ENCODE measurements at regions not wholly inside any gene's neighbourhood (a gene's known extent, or its start where the extent isn't known, plus 50 kb on each side); places are given as distances from the start of the nearest gene placed in this dataset.

- FAIRE-seq: no peak
- Histone ChIP-seq H3K4me3 (no peak overlapping the region), H3K36me3 (no peaks in the 10 kb centered on the region), H3K27ac (no peak overlapping the region), H3K9me3 (no peaks in the 10 kb centered on the region), H3K27me3 (no peaks in the 10 kb centered on the region), H3K4me1 (peaks cover 0 to 3% (median 3%) of the 10 kb centered on the region in 3 donors)
- intact Hi-C loops (cut with DNase I): loop anchor here in 1 of 3 donors (10.0 kb wide), 1 partner anchor 240 kb away; no protein-coding TSS in a partner anchor
- no peak for TF ChIP-seq CTCF (IDR thresholded peaks at IDR 0.05)
- ATAC-seq: no peak
- DNase-seq: no peak
- 77 to 97% methylated on average over 3 of the region's 3 CpGs for WGBS, 2 donors
Observed at GRCh38 chr13:44195245-44195644, 178.4 kb upstream of the SERP2 start.

GRCh38 chr13:44196196-44196751, 177.3 kb upstream of the SERP2 start:
- FAIRE-seq: no peak
- no peak for ATAC-seq
- Histone ChIP-seq H3K4me1 (peaks cover 0 to 3% (median 3%) of the 10 kb centered on the region in 3 donors), H3K9me3 (no peaks in the 10 kb centered on the region), H3K27me3 (no peaks in the 10 kb centered on the region), H3K27ac (no peak overlapping the region), H3K36me3 (no peaks in the 10 kb centered on the region), H3K4me3 (no peak overlapping the region)
- WGBS, 2 donors: 56 to 69% methylated on average over 1 of the region's 1 CpG
- DNase-seq: no peak
- TF ChIP-seq CTCF (IDR thresholded peaks at IDR 0.05): no peak
- intact Hi-C loops (cut with DNase I): loop anchor here in 1 of 3 donors (10.0 kb wide), 1 partner anchor 239 kb away; no protein-coding TSS in a partner anchor

DNA sequence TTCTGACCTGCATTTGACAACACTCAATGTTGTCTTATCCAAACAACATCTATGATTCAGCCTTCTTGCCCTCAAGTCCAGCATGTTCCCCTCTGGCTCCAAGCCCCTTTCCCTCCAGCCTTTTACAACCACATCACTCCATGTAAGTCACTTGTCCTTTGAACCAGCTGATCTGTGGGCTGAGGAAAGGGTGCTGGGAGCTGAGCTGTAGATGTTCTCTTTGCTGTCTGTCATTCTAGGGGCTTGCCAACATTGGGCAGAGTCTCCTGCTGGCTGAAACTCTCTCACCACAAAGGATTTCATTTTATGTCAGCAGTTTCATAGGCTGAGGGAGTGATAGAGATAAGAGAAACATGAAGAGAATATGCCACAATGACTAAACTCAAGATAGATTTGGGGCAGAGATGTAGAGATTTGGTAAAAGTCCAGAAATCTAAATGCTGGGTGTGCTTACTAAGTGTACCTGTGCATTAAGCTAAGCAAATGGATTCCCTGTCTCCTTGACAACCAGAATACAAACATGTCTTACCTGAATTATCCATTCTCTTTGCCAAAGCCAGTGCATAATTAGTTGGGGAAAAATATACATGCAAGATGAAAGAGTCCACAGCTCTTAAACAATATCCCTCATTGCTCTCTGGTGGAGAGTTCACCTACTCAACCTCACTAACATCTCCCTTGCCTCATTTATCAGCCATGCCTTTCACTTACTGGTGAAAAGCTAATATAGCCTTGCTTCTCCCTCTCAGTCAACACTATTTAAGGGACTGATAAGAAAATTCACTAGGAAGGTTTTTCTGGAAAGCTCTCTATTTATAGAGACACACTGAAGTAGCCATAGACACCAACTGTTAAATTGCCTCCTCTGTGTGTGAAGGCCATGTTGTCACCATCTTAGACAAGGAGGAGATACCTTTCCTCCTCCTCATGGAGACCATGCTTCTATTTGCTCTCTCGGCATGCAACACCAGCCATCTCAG, 175.5 kb upstream of the SERP2 start:
- H3K27me3 ChIP-seq: no peaks in the 10 kb centered on the region
- no peak for TF ChIP-seq CTCF (IDR thresholded peaks at IDR 0.05)
- no peak overlapping the region for H3K27ac ChIP-seq
- no peaks in the 10 kb centered on the region for H3K36me3 ChIP-seq
- no peak for FAIRE-seq
- H3K9me3 ChIP-seq: no peaks in the 10 kb centered on the region
- ATAC-seq: peak in 2 of 4 donors; percentile 44 to 46
- no peak overlapping the region for H3K4me3 ChIP-seq
- 88 to 95% methylated on average over 1 of the region's 1 CpG for WGBS, 2 donors
- intact Hi-C loops (cut with DNase I): loop anchor here in 1 of 3 donors (10.0 kb wide), 1 partner anchor 237 kb away; no protein-coding TSS in a partner anchor
- peaks cover 0 to 3% (median 1%) of the 10 kb centered on the region in 3 donors for H3K4me1 ChIP-seq
- no peak for DNase-seq

GRCh38 chr13:44198826-44199225, 174.8 kb upstream of the SERP2 start:
- FAIRE-seq (no peak), DNase-seq (no peak), ATAC-seq (no peak)
- no peak for TF ChIP-seq CTCF (IDR thresholded peaks at IDR 0.05)
- no peak overlapping the region for H3K27ac ChIP-seq
- intact Hi-C loops (cut with DNase I): loop anchor here in 1 of 3 donors (10.0 kb wide), 1 partner anchor 236 kb away; no protein-coding TSS in a partner anchor
- H3K27me3 ChIP-seq: no peaks in the 10 kb centered on the region
- WGBS, 2 donors: 89 to 94% methylated on average over 3 of the region's 3 CpGs
- no peaks in the 10 kb centered on the region for H3K36me3 ChIP-seq
- H3K4me3 ChIP-seq: no peak overlapping the region
- no peaks in the 10 kb centered on the region for H3K9me3 ChIP-seq
- peaks cover 0 to 3% (median 0%) of the 10 kb centered on the region in 3 donors for H3K4me1 ChIP-seq
